KMS-11 (cell line): ENCODE measurements at regions not wholly inside any gene's neighbourhood (a gene's known extent, or its start where the extent isn't known, plus 50 kb on each side); places are given as distances from the start of the nearest gene placed in this dataset.
"Not testable (repeated sequence)": the region's sequence is repeated elsewhere in the genome, so short reads cannot be mapped to it uniquely, and the experiment has no call there.

Source experiments
- H2AFZ ChIP-seq: fragments of 200-600 bp; sonication (generic); 2 replicates; pipeline ENCODE4 v1.6.1; 2016; ENCODE audit warnings: antibody characterized with exemption, mixed run types, low read depth
- H3K27ac ChIP-seq: fragments of 200-600 bp; sonication (generic); 2 replicates; pipeline ENCODE4 v1.6.1; 2016; ENCODE audit warnings: mild to moderate bottlenecking, mixed run types
- H3K27me3 ChIP-seq: fragments of 200-600 bp; sonication (generic); 2 replicates; pipeline ENCODE4 v1.6.1; 2017; ENCODE audit warnings: mild to moderate bottlenecking, low read depth, mixed run types, moderate library complexity; ENCODE audit not compliant: insufficient read depth
- H3K36me3 ChIP-seq: fragments of 200-600 bp; sonication (generic); 2 replicates; pipeline ENCODE4 v1.6.1; 2017; ENCODE audit warnings: mild to moderate bottlenecking, mixed run types; ENCODE audit not compliant: insufficient read depth
- H3K4me1 ChIP-seq: fragments of 200-600 bp; sonication (generic); 2 replicates; pipeline ENCODE4 v1.6.1; 2016; ENCODE audit warnings: mild to moderate bottlenecking, low read depth, mixed run types; ENCODE audit not compliant: poor library complexity, severe bottlenecking
- H3K4me2 ChIP-seq: fragments of 200-600 bp; sonication (generic); 2 replicates; pipeline ENCODE4 v1.7.0; 2016; ENCODE audit warnings: mild to moderate bottlenecking, mixed run types
- H3K4me3 ChIP-seq: fragments of 200-600 bp; sonication (generic); IDR thresholded peaks from 2 replicates; pipeline ENCODE4 v1.6.1; 2017; ENCODE audit warnings: low read depth, low read length, mixed read lengths; ENCODE audit not compliant: insufficient read depth
- H3K79me2 ChIP-seq: fragments of 200-600 bp; sonication (generic); 2 replicates; pipeline ENCODE4 v1.6.1; 2016; ENCODE audit warnings: low read depth, mixed run types; ENCODE audit not compliant: insufficient read depth
- H3K9ac ChIP-seq: fragments of 200-600 bp; sonication (generic); 2 replicates; pipeline ENCODE4 v1.6.1; 2016; ENCODE audit warnings: mild to moderate bottlenecking, mixed run types
- H4K20me1 ChIP-seq: fragments of 200-600 bp; sonication (generic); 2 replicates; pipeline ENCODE4 v1.6.1; 2016; ENCODE audit warnings: mild to moderate bottlenecking, mixed run types; ENCODE audit not compliant: insufficient read depth
- TF ChIP-seq, protein P1 (sequence below): fragments of 200-600 bp; sonication (generic); conservative IDR thresholded peaks from 2 replicates; pipeline ENCODE4 v1.6.1; 2017; ENCODE audit warnings: low read depth, mild to moderate bottlenecking, antibody characterized with exemption, low read length, moderate library complexity, mixed read lengths

GRCh38 chr4:19575924-19576323 is 675.8 kb upstream of the SLIT2 start:
- TF ChIP-seq, protein P1, sequence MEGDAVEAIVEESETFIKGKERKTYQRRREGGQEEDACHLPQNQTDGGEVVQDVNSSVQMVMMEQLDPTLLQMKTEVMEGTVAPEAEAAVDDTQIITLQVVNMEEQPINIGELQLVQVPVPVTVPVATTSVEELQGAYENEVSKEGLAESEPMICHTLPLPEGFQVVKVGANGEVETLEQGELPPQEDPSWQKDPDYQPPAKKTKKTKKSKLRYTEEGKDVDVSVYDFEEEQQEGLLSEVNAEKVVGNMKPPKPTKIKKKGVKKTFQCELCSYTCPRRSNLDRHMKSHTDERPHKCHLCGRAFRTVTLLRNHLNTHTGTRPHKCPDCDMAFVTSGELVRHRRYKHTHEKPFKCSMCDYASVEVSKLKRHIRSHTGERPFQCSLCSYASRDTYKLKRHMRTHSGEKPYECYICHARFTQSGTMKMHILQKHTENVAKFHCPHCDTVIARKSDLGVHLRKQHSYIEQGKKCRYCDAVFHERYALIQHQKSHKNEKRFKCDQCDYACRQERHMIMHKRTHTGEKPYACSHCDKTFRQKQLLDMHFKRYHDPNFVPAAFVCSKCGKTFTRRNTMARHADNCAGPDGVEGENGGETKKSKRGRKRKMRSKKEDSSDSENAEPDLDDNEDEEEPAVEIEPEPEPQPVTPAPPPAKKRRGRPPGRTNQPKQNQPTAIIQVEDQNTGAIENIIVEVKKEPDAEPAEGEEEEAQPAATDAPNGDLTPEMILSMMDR, result no peak
- Histone ChIP-seq H3K9ac (no peak overlapping the region), H3K27ac (no peak overlapping the region), H3K4me3 (no peak overlapping the region), H3K36me3 (no peaks in the 10 kb centered on the region), H3K4me2 (no peak overlapping the region), H3K27me3 (no peaks in the 10 kb centered on the region), H4K20me1 (no peaks in the 10 kb centered on the region), H3K4me1 (no peaks in the 10 kb centered on the region), H2AFZ (no peak overlapping the region), H3K79me2 (no peaks in the 10 kb centered on the region)

DNA sequence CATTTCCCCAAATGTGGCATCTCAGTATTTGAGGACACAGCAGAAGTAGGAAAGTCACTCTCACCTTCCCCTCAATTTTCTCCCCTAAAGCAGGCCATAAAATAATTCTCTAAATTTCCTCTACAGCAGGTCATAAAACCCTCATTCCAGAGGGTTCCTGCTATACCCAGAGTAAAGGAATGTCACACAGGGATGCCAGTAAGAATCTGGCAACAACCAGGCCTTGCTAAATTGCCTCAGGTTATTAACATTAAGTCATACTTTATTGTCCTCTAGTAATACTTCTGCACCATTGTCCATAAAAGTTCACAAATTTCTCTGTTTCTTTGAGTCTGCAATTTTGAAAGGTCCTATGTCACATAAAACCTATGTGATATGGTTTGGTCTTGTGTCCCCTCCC is 685.7 kb upstream of the SLIT2 start:
- H3K9ac ChIP-seq, result no peak overlapping the region
- no peaks in the 10 kb centered on the region for H3K79me2 ChIP-seq
- no peaks in the 10 kb centered on the region for H3K27me3 ChIP-seq
- H2AFZ ChIP-seq, result no peak overlapping the region
- no peaks in the 10 kb centered on the region for H4K20me1 ChIP-seq
- no peaks in the 10 kb centered on the region for H3K36me3 ChIP-seq
- TF ChIP-seq, protein P1, result no peak
- no peak overlapping the region for H3K4me2 ChIP-seq
- H3K4me3 ChIP-seq, result no peak overlapping the region
- no peak overlapping the region for H3K27ac ChIP-seq
- no peaks in the 10 kb centered on the region for H3K4me1 ChIP-seq

DNA sequence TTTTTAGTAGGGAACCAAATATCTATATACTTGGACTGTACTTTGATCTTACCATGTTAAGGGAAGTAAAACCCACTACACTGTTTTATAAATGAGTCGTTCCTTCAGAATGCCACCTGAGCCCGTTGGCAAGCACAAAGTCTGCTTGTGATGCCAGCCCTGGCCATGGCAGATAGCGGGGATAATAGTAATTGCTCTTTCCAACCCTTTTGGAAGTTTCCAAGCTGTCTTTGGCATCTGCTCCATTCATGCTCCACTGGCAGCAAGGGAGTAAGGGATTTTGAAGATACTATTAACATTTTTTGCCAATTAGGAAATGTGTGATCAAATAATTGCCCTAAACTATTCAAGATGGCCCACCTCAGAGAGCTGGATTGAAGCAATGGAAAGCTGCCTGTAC is 689.2 kb upstream of the SLIT2 start:
- H4K20me1 ChIP-seq, result no peaks in the 10 kb centered on the region

DNA sequence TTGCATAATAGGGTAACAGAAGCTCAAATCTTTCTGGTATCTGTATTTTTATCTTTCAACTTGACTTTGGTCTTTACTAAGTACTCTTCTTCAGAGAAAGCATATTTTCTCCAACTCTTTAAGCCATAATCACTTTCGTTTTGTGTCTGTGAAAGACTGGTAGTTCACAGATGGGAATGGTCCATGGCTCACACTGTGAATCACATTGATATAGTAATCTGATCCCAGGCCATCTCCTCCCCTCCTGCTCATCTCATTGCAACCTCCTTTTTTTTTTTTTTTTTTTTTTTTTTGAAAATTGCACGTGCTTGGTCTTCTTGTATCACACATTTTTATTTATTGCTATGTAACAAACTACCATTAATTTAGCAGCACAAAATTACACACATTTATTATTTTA is 694.5 kb upstream of the SLIT2 start:
- H3K79me2 ChIP-seq, result no peaks in the 10 kb centered on the region
- H3K9ac ChIP-seq, result no peak overlapping the region
- TF ChIP-seq, protein P1, result no peak
- H2AFZ ChIP-seq, result no peak overlapping the region
- no peaks in the 10 kb centered on the region for H4K20me1 ChIP-seq
- H3K4me2 ChIP-seq, result no peak overlapping the region
- H3K36me3 ChIP-seq, result no peaks in the 10 kb centered on the region
- no peak overlapping the region for H3K4me3 ChIP-seq
- no peaks in the 10 kb centered on the region for H3K4me1 ChIP-seq
- no peaks in the 10 kb centered on the region for H3K27me3 ChIP-seq
- H3K27ac ChIP-seq, result no peak overlapping the region

More for the DNA sequence above, 689.2 kb upstream of the SLIT2 start:
- no peaks in the 10 kb centered on the region for H3K79me2 ChIP-seq
- H3K27me3 ChIP-seq, result no peaks in the 10 kb centered on the region
- H2AFZ ChIP-seq, result no peak overlapping the region
- TF ChIP-seq, protein P1, result no peak
- H3K4me1 ChIP-seq, result no peaks in the 10 kb centered on the region
- no peak overlapping the region for H3K4me2 ChIP-seq
- no peak overlapping the region for H3K9ac ChIP-seq
- H3K27ac ChIP-seq, result no peak overlapping the region
- H3K36me3 ChIP-seq, result no peaks in the 10 kb centered on the region
- H3K4me3 ChIP-seq, result no peak overlapping the region

- H3K9ac ChIP-seq, H3K4me1 ChIP-seq, H3K79me2 ChIP-seq, H3K4me3 ChIP-seq, H3K27me3 ChIP-seq, H3K27ac ChIP-seq, H4K20me1 ChIP-seq, H3K36me3 ChIP-seq, H2AFZ ChIP-seq, H3K4me2 ChIP-seq: not testable (repeated sequence)
Observed at GRCh38 chr4:19556276-19556675, 695.4 kb upstream of the SLIT2 start.
